Tibial nerve (tissue), 4 donors: ENCODE measurements at regions not wholly inside any gene's neighbourhood (a gene's known extent, or its start where the extent isn't known, plus 50 kb on each side); places are given as distances from the start of the nearest gene placed in this dataset.

Experiments used
- EP300 ChIP-seq, 2 donors: sonication (generic); formaldehyde crosslinking; IDR thresholded peaks; one replicate each; pipeline ENCODE4 v1.6.1; 2017; ENCODE audit warnings: antibody characterized with exemption in 2 of 2, mild to moderate bottlenecking in 1 of 2
- TF ChIP-seq, protein P1 (sequence below), 5 experiments: fragments of 200-600 bp in 3 of 5; fragments of 450-650 bp in 2 of 5; sonication (generic) in 3 of 5; IDR thresholded peaks; one replicate each; pipeline ENCODE4 v1.5.1; 2016 to 2019; ENCODE audit warnings: antibody characterized with exemption in 5 of 5, mild to moderate bottlenecking in 3 of 5, moderate library complexity in 2 of 5

DNA sequence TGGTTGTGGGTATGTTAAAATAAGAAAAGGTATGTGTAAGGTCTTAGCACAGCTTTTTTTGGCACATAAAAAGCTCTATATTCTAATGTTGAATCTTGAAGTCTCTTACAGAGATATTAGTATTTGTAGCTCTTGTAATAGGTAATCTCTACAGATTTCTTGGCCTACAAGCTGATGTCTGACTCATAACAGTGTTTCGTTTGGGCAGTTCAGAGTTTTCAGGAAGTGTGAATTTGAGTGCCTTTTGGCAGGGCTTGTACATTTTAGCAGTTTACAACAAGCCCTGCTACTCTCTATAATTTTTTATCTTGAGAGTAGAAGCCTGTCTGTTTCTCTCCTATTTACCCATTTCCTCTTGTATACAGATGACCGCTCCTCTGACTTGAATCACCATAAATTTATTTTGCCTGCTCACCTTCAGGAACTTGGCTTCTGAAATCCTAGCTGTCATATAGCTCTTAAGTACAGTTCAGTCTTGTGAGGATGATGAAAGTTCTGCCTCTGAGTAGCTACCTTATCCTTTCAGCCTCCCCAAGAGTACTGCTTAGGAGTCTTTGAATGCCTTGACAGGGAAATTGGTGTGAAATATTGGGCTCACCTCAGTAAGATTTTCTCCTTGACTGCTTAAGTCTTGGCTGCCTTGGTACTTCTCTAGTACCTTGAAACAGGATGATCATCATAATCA is 419.9 kb upstream of the RARB start:
- TF ChIP-seq, protein P1, sequence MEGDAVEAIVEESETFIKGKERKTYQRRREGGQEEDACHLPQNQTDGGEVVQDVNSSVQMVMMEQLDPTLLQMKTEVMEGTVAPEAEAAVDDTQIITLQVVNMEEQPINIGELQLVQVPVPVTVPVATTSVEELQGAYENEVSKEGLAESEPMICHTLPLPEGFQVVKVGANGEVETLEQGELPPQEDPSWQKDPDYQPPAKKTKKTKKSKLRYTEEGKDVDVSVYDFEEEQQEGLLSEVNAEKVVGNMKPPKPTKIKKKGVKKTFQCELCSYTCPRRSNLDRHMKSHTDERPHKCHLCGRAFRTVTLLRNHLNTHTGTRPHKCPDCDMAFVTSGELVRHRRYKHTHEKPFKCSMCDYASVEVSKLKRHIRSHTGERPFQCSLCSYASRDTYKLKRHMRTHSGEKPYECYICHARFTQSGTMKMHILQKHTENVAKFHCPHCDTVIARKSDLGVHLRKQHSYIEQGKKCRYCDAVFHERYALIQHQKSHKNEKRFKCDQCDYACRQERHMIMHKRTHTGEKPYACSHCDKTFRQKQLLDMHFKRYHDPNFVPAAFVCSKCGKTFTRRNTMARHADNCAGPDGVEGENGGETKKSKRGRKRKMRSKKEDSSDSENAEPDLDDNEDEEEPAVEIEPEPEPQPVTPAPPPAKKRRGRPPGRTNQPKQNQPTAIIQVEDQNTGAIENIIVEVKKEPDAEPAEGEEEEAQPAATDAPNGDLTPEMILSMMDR (IDR thresholded peaks at IDR 0.05): no peak
- TF ChIP-seq EP300 (IDR thresholded peaks at IDR 0.05): no peak
